Fibroblast of lung (primary cell): ENCODE measurements at regions not wholly inside any gene's neighbourhood (a gene's known extent, or its start where the extent isn't known, plus 50 kb on each side); places are given as distances from the start of the nearest gene placed in this dataset.

Source experiments
- DNase-seq, 2 donors: peaks; one replicate each; pipeline versions ENCODE4 v3.0.0 to v3.0.0-alpha.2; 2010; ENCODE audit warnings: low read depth in 2 of 2
- H2AFZ ChIP-seq: 2 replicates; pipeline ENCODE4 v1.5.1; 2012; ENCODE audit warnings: low read length, control low read depth, inconsistent platforms
- H3K27ac ChIP-seq: 2 replicates; pipeline ENCODE4 v1.5.1; 2011; ENCODE audit warnings: low read length, control low read depth; ENCODE audit not compliant: insufficient read depth
- H3K27me3 ChIP-seq: 2 replicates; pipeline ENCODE4 v1.5.1; 2011; ENCODE audit warnings: mild to moderate bottlenecking, low read length; ENCODE audit not compliant: control insufficient read depth, insufficient read depth
- H3K36me3 ChIP-seq: 2 replicates; pipeline ENCODE4 v1.5.1; 2011; ENCODE audit warnings: low read length; ENCODE audit not compliant: control insufficient read depth, insufficient read depth
- H3K4me1 ChIP-seq: 2 replicates; pipeline ENCODE4 v1.5.1; 2011; ENCODE audit warnings: low read length; ENCODE audit not compliant: control insufficient read depth, insufficient read depth; ENCODE audit errors: extremely low read depth
- H3K4me2 ChIP-seq: 2 replicates; pipeline ENCODE4 v1.5.1; 2011; ENCODE audit warnings: low read length, control low read depth; ENCODE audit not compliant: insufficient read depth; ENCODE audit errors: extremely low read depth
- H3K4me3 ChIP-seq, 4 experiments: fragments of 200-600 bp in 1 of 4; sonication (generic) in 1 of 4; replicated peaks in 1 of 4; 2 replicates each; pipeline ENCODE4 v1.5.1; 2011 to 2016; ENCODE audit warnings: low read length in 4 of 4, low read depth in 3 of 4, mild to moderate bottlenecking in 3 of 4, control low read depth in 2 of 4, inconsistent platforms in 1 of 4, mixed read lengths in 1 of 4; ENCODE audit not compliant: insufficient read depth in 1 of 4; ENCODE audit errors: control extremely low read depth in 1 of 4
- H3K79me2 ChIP-seq: 2 replicates; pipeline ENCODE4 v1.5.1; 2012; ENCODE audit warnings: mild to moderate bottlenecking, low read length, inconsistent platforms; ENCODE audit not compliant: control insufficient read depth, insufficient read depth
- H3K9ac ChIP-seq: 2 replicates; pipeline ENCODE4 v1.5.1; 2011; ENCODE audit warnings: mild to moderate bottlenecking, low read length, control low read depth; ENCODE audit not compliant: insufficient read depth
- H3K9me3 ChIP-seq: 2 replicates; pipeline ENCODE4 v1.5.1; 2012; ENCODE audit warnings: low read depth, low read length; ENCODE audit not compliant: control insufficient read depth, insufficient read depth
- H4K20me1 ChIP-seq: 2 replicates; pipeline ENCODE4 v1.5.1; 2011; ENCODE audit warnings: low read length; ENCODE audit not compliant: control insufficient read depth, insufficient read depth; ENCODE audit errors: extremely low read depth
- CTCF ChIP-seq, 2 donors: IDR thresholded peaks in 1 of 2; conservative IDR thresholded peaks in 1 of 2; 1 replicate in 1 of 2; 2 replicates in 1 of 2; pipeline ENCODE4 v1.5.1; 2011 to 2012; ENCODE audit warnings: low read length in 2 of 2, control low read depth in 1 of 2, inconsistent platforms in 1 of 2, low read depth in 1 of 2, mild to moderate bottlenecking in 1 of 2
- EZH2 ChIP-seq: IDR thresholded peaks from 2 replicates; pipeline ENCODE4 v1.5.1; 2012; ENCODE audit warnings: low read length, control low read depth, mild to moderate bottlenecking; ENCODE audit errors: missing control alignments

GRCh38 chr13:106958621-106959048 is 390.7 kb upstream of the ARGLU1 start:
- Histone ChIP-seq H3K9ac (no peak overlapping the region), H3K27ac (no peak overlapping the region), H3K9me3 (no peaks in the 10 kb centered on the region), H3K36me3 (no peaks in the 10 kb centered on the region), H3K79me2 (no peaks in the 10 kb centered on the region), H3K27me3 (no peaks in the 10 kb centered on the region), H2AFZ (no peak overlapping the region), H3K4me1 (no peaks in the 10 kb centered on the region), H3K4me2 (no peak overlapping the region), H4K20me1 (no peaks in the 10 kb centered on the region), H3K4me3 (no peak overlapping the region)
- TF ChIP-seq CTCF (conservative IDR thresholded peaks at IDR 0.05 in 1 of 2, IDR thresholded peaks at IDR 0.05 in 1 of 2; ENCODE audit: low read depth in 1 of 2, low read length in 2 of 2) (no peak), EZH2 (no peak)
- no peak for DNase-seq

- Histone ChIP-seq H3K27ac (no peak overlapping the region), H3K9me3 (no peaks in the 10 kb centered on the region), H3K79me2 (no peaks in the 10 kb centered on the region), H3K36me3 (no peaks in the 10 kb centered on the region), H2AFZ (no peak overlapping the region), H3K9ac (no peak overlapping the region), H3K4me1 (no peaks in the 10 kb centered on the region), H3K4me2 (no peak overlapping the region), H3K27me3 (no peaks in the 10 kb centered on the region), H4K20me1 (no peaks in the 10 kb centered on the region), H3K4me3 (no peak overlapping the region)
- DNase-seq, result no peak
- TF ChIP-seq EZH2 (no peak), CTCF (conservative IDR thresholded peaks at IDR 0.05 in 1 of 2, IDR thresholded peaks at IDR 0.05 in 1 of 2; ENCODE audit: low read depth in 1 of 2, low read length in 2 of 2) (no peak)
These were observed 374.6 kb upstream of the ARGLU1 start for GRCh38 chr13:106942563-106942962.

GRCh38 chr13:106941779-106942178 is 373.8 kb upstream of the ARGLU1 start:
- DNase-seq, result no peak
- Histone ChIP-seq H3K4me3 (no peak overlapping the region), H3K27ac (no peak overlapping the region), H3K36me3 (no peaks in the 10 kb centered on the region), H3K27me3 (no peaks in the 10 kb centered on the region), H3K9ac (no peak overlapping the region), H2AFZ (no peak overlapping the region), H3K4me2 (no peak overlapping the region), H4K20me1 (no peaks in the 10 kb centered on the region), H3K79me2 (no peaks in the 10 kb centered on the region), H3K4me1 (no peaks in the 10 kb centered on the region), H3K9me3 (no peaks in the 10 kb centered on the region)
- TF ChIP-seq CTCF (conservative IDR thresholded peaks at IDR 0.05 in 1 of 2, IDR thresholded peaks at IDR 0.05 in 1 of 2; ENCODE audit: low read depth in 1 of 2, low read length in 2 of 2), result no peak
- TF ChIP-seq EZH2, result no peak
